Hematopoietic multipotent progenitor cell treated with erythropoietin and hydrocortisone succinate and interleukin-3 and kit ligand, for 4 days (in vitro differentiated cells): ENCODE measurements at regions not wholly inside any gene's neighbourhood (a gene's known extent, or its start where the extent isn't known, plus 50 kb on each side); places are given as distances from the start of the nearest gene placed in this dataset.
"Not testable (repeated sequence)": the region's sequence is repeated elsewhere in the genome, so short reads cannot be mapped to it uniquely, and the experiment has no call there.

Source experiments
- DNase-seq: peaks from one replicate; pipeline ENCODE4 v3.0.0-alpha.2; 2015

DNA sequence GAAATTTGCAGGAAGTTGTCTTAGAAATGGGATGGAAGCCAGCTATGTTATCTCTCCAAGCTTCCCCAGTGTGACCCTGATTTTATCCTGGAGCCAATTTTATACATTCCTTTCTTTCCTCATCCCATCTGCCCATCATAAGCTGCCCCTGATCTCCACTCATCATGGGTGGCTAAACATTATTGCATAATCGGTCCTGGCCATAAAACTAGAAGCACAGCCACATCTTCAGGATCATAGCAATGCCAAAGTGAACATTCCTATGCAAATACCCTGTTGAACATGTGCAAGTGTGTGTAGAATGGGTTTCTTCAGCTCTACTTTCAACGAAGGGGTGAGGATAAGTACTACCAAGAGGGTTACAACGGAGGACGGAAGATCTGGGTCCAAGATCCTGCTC is 50.6 kb upstream of the COG2 start:
- DNase-seq, result no peak

DNA sequence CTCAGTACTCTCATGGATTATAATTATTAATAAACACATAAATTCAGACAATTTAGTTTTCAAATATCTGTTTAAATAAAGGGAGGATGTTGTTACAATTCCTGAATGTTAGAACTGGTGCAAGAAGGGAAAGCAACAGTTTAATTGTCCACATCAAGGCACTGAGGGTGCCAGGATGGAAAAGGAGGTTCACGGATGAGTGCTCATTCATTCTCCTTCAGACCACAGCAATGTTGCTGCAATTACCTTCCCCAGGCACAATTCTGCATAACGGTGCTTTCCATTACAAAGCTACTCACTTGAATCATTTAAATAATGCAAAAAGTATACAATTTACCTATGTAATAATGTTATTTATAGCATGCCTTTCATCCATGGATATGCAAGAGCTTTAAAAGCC is 52.3 kb upstream of the COG2 start:
- DNase-seq, result no peak

DNA sequence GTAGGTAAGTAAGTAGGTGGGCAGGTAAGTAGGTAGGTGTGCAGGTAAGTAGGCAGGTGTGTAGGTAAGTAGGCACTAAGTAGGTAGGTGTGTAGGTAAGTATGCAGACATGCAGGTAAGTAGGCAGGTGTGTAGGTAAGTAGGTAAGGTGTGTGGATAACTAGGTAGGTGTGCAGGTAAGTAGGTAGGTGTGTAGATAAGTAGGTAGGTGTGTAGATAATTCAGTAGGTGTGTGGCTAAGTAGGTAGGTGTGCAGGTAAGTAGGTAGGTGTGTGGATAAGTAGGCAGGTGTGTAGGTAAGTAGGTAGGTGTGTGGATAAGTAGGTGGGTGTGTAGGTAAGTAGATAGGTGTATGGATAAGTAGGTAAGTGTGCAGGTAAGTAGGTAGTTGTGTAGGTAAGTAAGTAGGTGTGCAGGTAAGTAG is 53.9 kb upstream of the COG2 start:
- no peak for DNase-seq

DNA sequence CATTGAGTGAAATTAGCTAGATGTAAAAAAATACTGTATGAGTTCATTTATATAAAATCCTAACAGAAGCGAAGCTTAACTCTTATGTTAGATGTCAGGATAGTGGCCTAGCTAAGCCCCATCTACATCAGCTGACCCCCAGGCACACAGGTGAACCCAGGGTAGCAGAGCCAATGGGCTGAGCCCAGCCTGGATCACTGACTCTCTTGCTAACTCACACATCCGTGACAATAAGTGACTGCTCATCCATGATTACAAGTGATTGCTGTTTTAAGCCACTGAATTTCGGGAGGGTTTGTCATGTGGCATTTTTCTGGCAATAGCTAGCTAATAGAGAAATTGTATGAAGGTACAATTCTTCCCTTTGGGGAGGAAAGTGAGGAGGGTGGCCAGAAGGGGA is 55.2 kb upstream of the COG2 start:
- no peak for DNase-seq

DNA sequence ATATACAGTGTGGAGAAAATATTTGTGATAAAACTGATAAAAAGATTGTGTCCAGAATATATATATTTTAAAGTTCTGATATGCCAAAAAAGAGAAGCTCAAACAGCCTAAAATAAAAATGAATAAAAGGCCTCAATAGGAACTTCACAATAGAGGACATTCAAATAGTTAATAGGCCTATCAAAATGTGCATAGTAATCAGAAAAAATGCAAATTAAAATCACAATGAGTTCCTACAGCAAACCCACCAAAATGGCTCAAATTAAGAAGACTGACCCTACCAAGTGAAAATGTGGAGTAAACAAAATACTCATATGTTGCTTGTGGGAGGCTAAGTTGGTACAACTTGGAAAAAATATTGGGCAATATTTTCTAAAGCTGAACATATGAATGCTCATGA is 57.6 kb upstream of the COG2 start:
- DNase-seq, result no peak

DNA sequence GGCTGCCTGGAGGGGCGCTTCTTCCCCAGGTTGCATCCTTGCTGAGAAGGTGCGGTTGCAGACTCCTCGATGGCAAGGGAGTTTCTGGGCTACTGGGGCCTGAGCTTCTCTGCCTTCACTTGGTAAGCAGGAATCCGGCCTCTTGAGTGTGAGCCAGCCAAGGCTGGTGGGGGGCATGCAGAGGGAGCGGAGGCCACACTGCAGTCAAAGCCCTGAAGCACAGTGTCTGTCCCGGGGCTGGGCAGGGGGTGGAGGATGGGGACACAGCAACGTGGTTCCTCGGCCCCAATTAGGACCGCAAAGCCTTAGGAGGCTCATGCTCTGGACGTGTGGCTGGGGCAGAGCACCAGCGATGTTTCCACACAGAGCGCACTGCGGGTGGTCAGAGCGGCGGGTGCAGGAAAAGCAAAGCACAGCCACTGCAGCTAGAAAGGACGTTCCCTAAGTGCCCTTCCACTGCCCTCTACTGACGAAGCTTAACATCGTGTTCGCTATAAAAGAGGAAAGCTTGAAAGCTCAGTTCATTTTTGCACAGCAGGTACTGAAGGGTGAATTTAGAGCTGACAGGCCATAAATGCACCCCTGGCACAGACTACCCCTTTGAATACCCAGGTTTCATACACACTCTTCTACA is 60.7 kb upstream of the COG2 start:
- peak; percentile 47 for DNase-seq

DNA sequence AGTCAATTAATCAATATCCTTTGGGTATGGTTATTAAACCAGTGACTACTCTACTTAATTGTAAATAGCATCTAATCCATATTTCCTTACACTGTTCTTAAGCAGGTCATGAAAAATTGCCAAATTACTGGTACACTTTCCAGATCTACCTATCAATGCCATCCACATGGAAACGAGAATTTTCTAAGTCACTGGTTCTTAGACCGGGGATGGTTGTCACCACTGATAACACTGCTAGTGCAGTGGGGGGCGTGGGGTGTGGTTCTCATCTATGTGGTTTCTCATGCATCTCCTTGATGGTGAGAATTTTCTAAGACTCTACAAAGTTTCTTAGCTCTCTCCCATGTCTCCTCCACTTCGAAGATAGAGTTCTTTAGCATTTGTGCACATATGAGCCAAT is 63.7 kb upstream of the COG2 start:
- peak; percentile 82 for DNase-seq

DNA sequence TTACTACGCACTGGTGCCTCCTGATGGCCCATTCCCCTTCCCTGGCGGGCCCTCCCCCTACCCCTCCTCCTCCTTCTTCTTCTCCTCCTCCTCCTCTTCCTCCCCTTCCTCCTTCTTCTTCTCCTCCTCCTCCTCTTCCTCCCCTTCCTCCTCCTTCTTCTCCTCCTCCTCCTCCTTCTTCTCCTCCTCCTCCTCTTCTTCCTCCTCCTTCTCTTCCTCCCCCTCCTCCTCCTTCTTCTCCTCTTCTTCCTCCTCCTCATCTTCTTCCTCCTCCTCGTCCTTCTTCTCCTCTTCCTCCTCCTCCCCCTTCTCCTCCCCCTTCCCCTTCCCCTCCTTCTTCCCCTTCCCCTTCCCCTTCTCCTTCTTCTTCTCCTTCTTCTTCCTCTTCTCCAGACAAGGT is 64.7 kb upstream of the COG2 start:
- DNase-seq, result no peak

DNA sequence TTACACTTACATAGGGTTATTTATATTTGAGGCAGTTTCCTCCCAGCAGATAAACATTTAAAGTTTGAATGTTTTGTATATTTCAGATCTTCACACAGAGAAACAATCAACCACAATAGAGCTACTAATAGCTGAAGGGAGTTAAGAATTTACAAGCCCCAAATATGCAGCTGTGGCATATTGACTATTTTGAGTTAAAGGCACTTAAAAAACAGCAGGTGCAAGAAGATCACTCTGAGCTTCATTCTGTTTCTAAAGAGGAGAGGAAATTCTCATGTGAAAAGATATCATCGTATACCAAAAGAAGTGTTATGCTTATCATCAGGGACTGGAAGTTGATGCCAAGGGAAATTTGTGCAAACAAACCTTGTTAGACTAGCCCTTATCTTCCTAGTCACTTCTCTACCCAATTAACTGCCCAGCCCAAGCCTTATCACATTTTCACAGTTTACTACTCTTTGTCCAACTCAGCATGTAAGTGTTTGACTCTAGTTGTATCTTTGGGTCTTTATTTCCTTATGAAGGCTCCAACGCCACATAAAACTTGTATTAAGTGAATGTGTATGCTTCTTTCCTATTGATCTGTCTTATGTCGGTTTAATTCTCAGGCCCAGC is 66.3 kb upstream of the COG2 start:
- DNase-seq, result peak; percentile 90

DNA sequence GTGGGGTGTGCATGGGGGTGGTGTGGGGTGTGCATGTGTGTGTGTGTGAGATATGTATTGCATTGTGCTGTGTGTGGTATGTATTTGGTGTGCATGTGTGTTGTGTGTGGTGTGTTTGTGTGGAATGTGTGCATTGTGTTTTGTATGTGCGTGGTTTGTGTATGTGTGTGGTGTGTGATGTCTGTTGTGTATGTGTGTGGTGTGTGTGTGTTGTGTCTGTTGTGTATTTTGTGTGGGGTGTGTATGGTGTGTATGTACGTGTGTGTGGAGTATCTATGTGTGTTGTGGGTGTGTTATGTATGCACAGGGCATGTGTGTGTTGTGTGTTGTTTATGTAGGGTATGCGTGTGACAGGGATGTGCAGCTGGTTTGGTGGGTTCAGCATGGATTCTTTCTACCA is 67.8 kb upstream of the COG2 start:
- DNase-seq, result no peak

DNA sequence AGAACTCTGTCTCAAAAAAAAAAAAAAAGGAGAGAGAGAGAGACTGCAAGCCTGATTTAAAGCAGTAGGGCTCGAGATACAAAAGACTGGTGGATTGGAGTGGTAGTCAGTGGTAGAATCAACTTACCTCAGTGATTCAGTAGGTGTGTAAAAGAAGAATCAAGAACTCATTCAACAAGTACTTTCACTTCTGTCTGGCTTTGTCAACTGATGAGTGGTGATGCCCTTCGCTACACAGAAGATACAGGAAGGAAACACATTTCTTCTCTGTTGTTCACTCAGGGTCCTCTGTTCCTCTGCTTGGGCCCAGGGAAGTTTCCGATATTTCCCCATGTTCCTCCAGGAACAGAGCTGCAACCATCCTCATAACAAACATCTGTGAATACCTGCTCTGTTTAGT is 68.6 kb upstream of the COG2 start:
- DNase-seq, result no peak

DNA sequence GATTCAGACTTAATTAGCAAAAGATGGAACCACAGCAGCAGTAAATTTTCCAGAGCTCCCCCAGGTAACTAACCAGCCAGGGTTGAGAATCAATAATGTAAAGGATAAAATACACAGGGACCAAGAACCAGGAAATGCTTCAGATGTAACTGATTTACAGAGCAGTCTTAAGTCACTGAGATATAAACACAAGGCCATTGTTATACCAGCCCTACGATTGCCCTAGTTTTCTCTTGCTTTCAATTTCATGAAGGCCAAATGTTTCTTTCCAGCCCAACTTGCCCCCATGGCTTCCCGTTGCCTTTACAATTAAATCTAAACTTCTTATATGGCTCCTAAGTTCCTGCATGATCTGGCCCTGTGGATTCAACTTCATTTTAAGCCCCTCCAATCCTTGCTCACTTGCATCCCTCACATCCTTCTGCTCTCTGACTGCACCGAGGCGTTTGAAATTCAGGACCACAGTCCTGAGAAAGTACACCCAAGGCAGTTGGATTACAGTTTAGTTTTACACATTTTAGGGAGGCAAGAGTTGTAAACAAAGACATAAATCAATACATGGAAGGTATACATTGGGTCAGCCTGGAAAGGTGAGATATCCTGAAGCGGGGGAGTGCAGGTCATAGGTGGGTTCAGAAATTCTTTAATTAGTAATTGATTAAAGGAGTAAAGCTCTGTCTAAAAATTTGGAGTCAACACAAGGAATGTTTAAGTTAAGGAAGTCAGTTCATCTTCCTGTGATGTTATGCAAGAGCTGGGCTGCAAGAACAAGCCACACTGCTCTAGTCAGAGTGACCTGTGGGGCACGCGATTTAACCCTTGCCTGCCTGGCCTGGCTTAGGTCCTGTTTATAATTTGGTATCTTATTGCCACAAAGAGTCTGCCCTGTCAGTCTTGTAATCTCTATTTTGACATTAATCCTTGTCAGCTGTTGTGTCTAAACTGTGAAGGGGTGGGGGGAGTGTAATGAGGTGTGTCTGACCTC is 69.9 kb upstream of the COG2 start:
- peak; percentile 45 for DNase-seq

DNA sequence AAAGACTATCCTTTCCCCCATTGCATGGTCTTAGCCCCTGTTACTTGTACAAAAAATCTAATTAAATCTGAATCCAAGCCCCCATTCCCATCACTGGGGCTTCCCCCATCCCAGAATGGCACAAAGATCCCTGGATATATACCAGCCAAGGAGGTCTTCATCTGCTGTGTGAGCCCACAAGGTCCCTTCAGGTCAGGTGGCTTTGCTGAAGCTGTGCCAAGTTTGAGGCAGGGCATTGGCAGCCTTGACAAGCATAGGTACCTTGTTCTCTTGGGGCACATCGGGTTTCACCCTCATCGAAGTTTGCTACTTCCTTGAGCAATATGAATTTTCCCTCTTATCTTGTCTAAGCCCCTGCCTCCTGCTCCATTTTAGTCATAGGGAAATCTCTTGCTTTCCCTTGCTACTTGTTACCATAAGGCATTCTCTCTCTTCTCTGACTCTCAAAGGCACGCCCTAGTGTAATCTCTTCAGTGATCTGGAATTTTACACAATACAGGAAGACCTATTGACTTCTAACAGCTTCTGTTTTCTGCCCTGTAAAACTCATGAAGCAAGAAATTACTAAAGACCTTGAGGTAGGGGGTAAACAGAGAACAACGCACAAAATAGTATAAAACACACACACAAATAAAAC is 71.4 kb upstream of the COG2 start:
- peak; percentile 20 for DNase-seq

DNA sequence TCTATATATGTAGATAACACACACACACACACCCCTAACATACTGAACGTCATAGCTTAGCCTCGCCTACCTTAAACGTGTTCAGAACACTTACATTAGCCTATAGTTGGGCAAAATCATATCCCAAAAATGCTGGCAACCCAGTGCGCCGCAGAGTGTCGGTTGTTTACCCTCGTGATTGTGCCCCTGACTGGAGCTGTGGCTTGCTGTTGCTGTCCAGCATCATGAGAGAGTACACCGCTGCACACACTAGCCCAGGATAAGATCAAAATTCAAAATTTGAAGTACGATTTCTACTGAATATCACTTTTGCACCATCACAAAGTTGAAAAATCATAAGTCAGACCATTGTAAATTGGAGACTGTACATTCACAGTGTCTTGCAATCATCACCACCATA is 73.1 kb upstream of the COG2 start:
- DNase-seq, result no peak

DNA sequence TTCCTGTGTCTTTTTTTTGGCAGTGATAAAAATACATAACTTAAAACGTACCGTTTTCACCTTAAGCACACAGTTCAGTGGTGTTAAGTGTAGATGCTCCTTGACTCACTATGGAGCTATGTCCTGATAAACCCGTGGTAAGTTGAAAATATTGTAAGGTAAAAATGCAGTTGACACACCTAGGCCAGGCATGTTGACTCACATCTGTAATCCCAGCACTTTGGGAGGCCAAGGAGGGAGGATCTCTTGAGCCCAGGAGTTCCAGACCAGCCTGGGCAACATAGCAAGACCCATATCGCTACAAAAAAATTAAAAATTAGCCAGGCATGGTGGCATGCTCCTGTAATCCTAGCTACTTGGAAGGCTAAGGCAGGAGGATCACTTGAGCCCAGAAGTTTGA is 73.6 kb upstream of the COG2 start:
- DNase-seq, result no peak

DNA sequence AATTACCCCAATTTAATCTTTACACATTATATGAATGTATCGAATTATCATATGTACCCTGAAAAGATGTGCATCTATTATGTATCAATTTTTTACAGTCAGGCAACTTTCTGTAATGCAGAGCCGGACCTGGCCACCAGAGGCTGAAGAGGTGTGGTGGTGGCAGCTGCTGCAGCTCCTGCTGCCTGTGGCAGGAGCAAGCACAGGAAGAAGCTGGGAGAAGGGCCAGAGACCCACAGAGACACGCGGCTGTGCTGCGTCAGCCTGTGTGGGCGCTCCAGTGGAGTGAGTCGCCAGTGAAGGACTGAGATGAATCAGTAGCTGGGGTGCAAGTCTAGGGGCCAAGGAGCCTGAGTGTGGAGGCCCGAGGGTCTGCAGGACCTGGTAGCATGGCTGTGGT is 74.3 kb upstream of the COG2 start:
- no peak for DNase-seq

DNA sequence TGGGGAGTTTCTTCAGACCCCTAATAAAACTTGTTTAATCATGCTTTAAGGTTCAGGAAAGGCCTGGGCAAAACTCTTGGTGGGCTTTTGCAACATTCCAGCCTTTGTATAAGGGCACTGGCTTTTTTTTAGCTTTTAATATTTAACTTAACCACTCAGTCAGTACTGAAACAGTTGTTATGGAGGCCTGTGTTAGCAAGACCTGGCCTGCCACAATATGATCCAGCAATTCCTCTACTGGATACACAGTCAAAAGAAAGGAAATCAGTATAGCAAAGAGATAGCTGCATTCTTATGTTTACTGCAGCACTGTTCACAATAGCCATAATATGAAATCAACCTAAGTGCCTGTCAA is 75.1 kb upstream of the COG2 start:
- no peak for DNase-seq

DNA sequence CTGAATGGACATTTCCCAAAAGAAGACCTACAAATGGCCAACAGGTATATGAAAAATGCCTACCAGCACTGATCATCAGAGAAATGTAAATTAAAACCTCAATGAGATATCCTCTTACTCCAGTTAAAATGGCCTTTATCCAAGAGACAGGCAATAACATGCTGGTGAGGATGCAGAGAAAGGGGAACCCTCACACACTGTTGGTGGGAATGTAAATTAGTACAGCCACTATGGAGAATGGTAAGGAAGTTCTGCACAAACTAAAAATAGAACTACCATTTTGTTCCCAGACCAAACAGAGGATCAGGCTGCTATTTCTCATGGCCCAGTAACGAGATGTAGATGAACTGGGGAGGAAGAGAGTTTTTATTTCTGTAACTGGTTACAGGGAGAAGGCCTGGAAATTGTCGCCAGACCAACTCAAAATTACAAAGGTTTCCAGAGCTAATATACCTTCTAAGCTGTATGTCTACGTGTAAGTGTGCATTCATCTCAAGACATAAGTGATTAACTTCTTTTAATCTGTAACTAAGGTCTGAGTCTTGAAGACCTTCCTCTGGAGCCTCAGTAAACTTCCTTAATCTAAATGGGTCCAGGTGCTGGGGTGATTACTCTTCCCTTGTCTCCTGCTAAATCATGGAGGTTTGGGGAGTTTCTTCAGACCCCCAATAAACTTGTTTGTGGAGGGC is 75.6 kb upstream of the COG2 start:
- DNase-seq, result not testable (repeated sequence)

DNA sequence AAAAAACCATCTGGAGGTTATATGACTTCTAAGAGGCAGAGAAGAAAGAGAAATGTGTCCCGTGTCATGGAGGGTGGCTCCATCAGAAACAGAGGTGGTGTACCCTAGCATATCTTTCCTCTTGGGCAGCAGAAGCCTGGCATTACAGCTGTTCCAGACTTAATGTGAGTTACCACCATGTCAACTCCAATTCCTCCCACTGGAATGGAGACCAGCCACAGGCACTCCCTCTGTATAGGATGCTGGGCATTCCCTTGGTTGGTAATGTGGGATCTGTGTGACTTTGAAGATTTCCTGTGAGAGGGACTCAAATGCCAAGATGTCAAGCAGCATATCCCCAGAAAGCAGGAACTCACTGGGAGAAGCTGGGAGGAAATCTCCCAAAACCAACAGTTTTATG is 77.1 kb upstream of the COG2 start:
- no peak for DNase-seq

DNA sequence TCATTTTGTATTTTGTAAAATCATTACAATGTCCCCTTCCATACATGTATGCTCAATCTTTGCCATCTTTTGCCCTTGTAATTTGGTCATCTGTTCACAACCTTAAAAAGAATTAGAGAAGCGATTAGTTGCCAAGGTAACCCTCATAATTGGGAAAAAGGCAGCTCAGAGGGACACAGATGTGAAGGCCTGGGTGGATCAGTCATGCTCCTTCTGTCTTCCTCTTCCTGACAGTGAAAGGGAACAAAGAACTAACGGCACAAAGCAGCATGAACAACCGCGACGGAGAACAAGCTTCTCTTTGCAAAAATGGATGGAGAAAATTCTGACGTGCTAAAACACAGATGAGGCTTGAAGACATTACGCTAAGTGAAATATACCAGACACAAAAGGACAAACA is 78.7 kb upstream of the COG2 start:
- no peak for DNase-seq

DNA sequence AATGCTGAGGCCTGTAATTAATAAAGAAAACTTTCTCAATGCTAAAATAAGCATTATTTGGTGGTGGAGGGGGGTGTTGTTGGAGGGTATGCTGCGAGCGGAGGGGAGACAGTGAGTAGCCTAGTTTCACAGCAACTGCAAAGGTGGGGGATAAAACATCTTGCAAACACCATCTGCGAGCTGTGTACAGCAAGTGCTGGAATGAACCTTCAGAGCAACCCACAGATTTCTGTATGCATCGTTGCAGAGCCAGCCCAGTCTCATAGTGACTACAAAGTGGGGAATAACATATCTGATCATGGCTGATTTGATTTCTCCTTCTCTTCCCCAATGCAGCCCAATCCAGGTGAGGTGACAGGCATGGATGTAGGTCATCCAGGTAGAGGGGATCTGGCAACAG is 80.7 kb upstream of the COG2 start:
- DNase-seq, result no peak

DNA sequence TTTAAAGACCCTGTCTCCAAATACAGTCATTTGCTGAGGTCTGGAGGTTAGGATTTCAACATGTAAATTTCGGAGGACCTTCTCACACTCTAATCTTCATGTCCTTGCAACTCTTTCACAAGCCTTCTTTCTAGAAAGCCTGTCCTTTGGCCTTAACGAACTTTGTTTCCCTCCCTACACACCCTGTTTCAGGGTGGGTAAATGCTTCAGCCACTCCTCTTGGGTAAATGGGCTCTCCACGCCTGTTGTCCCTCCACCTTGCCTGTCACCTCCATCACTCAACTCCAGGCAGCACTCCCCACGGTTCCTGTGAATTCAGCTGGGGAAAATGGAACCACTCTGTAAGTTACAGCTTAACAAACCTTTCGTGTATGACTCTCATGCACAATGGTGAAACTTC is 84.0 kb upstream of the COG2 start:
- no peak for DNase-seq

DNA sequence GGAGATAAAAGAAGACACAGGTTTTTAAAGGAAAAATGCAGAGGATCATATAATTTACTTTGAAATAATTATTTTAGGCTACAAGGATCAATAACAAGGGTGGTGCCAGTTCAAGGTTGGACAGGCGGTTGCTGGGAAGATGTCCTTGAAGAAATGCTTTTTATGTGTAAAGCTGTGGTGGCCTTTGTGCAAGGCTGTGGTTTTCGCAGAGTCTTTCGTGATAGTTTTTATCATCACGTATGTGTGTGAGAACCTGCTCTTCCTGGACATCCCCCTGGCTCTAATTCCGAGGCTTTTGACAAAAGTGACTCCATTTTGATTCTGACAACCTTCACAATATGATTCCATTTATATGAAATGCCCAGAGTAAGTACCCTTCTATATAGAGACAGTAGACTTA is 85.8 kb upstream of the COG2 start:
- DNase-seq, result no peak
